C4-2B (cell line): ENCODE measurements at regions not wholly inside any gene's neighbourhood (a gene's known extent, or its start where the extent isn't known, plus 50 kb on each side); places are given as distances from the start of the nearest gene placed in this dataset.

Source experiments
- CTCF ChIP-seq: fragments of 450-650 bp; conservative IDR thresholded peaks from 2 replicates; pipeline ENCODE4 v1.5.1; 2017; ENCODE audit warnings: mild to moderate bottlenecking
- ZFX ChIP-seq: fragments of 450-650 bp; IDR thresholded peaks from 2 replicates; pipeline ENCODE4 v1.6.1; 2017

DNA sequence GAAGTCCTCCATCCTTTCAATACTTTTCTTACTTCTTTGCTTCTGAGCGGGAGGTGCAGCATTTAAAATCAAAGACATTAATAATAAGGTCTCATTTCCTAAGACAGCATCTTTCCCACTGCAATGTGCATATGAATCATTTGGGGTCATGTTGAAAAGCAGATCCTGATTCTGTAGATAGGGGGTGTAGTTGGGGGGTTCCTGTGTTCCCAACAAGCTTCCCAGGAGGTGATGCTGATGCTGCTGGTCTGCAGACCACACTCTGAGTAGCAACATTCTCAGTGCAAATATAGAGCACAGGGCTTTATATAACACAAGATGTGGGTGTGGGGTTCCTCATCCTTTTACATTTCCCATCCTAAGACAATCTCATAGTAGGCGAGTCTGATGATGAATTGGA, 126.5 kb upstream of the PALM2AKAP2 start:
- TF ChIP-seq CTCF (no peak), ZFX (no peak)
